Neural progenitor cell (in vitro differentiated cells): ENCODE measurements at regions not wholly inside any gene's neighbourhood (a gene's known extent, or its start where the extent isn't known, plus 50 kb on each side); places are given as distances from the start of the nearest gene placed in this dataset.

ENCODE experiments used
- CTCF ChIP-seq: fragments of 200-600 bp; sonication (generic); IDR thresholded peaks from 2 replicates; pipeline ENCODE4 v1.5.1; 2017; ENCODE audit warnings: antibody characterized with exemption, mild to moderate bottlenecking
- EZH2phosphoT487 ChIP-seq: fragments of 200-600 bp; sonication (generic); IDR thresholded peaks from 2 replicates; pipeline ENCODE4 v1.6.1; 2017; ENCODE audit warnings: antibody characterized with exemption

- TF ChIP-seq CTCF = no peak
- no peak for TF ChIP-seq EZH2phosphoT487
Measured at GRCh38 chrX:39480963-39481362, 616.8 kb downstream of the BCOR start.
